ENCODE measurements at regions not wholly inside any gene's neighbourhood (a gene's known extent, or its start where the extent isn't known, plus 50 kb on each side); places are given as distances from the start of the nearest gene placed in this dataset.

- TF ChIP-seq CTCF (IDR thresholded peaks at IDR 0.05; ENCODE audit: extremely low read depth, low read depth, low read length) = peak; percentile 90
- Histone ChIP-seq H3K4me2 (ENCODE audit: insufficient read depth, low read length) (no peak overlapping the region), H4K20me1 (ENCODE audit: insufficient read depth, low read length) (no peaks in the 10 kb centered on the region), H3K4me1 (ENCODE audit: insufficient read depth, low read length) (no peaks in the 10 kb centered on the region), H3K27me3 (ENCODE audit: insufficient read depth, low read length) (no peaks in the 10 kb centered on the region), H3K27ac (ENCODE audit: low read depth, low read length) (no peak overlapping the region), H2AFZ (ENCODE audit: low read length) (peak overlapping the region; percentile 39), H3K79me2 (ENCODE audit: insufficient read depth, low read length) (no peaks in the 10 kb centered on the region), H3K4me3 (ENCODE audit: insufficient read depth, low read length) (no peak overlapping the region), H3K9me3 (ENCODE audit: low read depth, low read length) (no peaks in the 10 kb centered on the region), H3K36me3 (ENCODE audit: insufficient read depth, low read length) (no peaks in the 10 kb centered on the region)
- peak; percentile 93 for DNase-seq (ENCODE audit: insufficient read length, low spot score, missing footprints)
Measured at GRCh38 chr2:39593439-39594393, 72.0 kb upstream of the TMEM178A start.

DNA sequence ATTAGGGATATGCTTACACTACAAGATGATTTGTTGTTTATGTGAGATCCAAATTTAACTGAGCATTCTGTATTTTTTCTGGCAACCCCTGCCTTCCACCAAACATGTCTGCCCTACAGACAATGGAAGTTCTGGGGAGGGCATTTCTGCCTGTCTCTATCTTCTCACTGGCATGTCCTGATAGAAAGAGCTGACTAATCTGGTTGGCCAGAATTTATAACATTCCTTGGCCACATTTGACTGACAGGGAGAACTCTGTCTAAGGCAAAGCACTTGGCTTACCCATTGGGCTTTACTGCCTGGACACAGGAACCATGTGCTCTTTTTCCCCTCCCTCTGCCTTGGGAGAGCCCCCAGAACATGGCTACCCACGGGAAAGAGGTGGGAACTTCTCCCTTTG, 70.6 kb upstream of the TMEM178A start:
- H2AFZ ChIP-seq (ENCODE audit: low read length) = no peak overlapping the region
- no peaks in the 10 kb centered on the region for H3K27me3 ChIP-seq (ENCODE audit: insufficient read depth, low read length)
- no peak overlapping the region for H3K27ac ChIP-seq (ENCODE audit: low read depth, low read length)
- H3K4me2 ChIP-seq (ENCODE audit: insufficient read depth, low read length) = no peak overlapping the region
- H4K20me1 ChIP-seq (ENCODE audit: insufficient read depth, low read length) = no peaks in the 10 kb centered on the region
- no peaks in the 10 kb centered on the region for H3K9me3 ChIP-seq (ENCODE audit: low read depth, low read length)
- H3K4me3 ChIP-seq (ENCODE audit: insufficient read depth, low read length) = no peak overlapping the region
- H3K79me2 ChIP-seq (ENCODE audit: insufficient read depth, low read length) = no peaks in the 10 kb centered on the region
- H3K4me1 ChIP-seq (ENCODE audit: insufficient read depth, low read length) = no peaks in the 10 kb centered on the region
- no peak for DNase-seq (ENCODE audit: insufficient read length, low spot score, missing footprints)
- no peak for TF ChIP-seq CTCF (IDR thresholded peaks at IDR 0.05; ENCODE audit: extremely low read depth, low read depth, low read length)
- no peaks in the 10 kb centered on the region for H3K36me3 ChIP-seq (ENCODE audit: insufficient read depth, low read length)

- no peaks in the 10 kb centered on the region for H3K9me3 ChIP-seq (ENCODE audit: low read depth, low read length)
- no peak for TF ChIP-seq CTCF (IDR thresholded peaks at IDR 0.05; ENCODE audit: extremely low read depth, low read depth, low read length)
Measured at GRCh38 chr2:39597314-39597713, 68.4 kb upstream of the TMEM178A start.

DNA sequence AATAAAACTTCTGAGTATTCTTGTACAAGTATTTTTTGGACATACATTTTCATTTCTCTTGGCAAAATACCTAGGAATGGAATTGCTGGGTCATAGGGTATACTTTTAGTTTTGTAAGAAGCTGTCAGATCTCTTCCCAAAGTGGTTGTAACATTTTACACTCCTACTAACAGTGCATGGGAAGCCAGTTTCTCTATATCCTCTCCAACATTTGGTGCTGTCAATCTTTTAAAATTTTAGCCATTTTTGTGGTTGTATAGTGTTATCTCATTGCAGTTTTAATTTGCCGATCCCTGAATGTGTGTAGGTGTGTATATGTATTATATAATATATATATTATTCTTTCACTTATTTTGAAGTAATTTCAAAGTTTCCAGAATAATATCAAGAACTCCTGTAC, 63.1 kb upstream of the TMEM178A start:
- no peaks in the 10 kb centered on the region for H4K20me1 ChIP-seq (ENCODE audit: insufficient read depth, low read length)
- H3K36me3 ChIP-seq (ENCODE audit: insufficient read depth, low read length) = no peaks in the 10 kb centered on the region
- no peak for TF ChIP-seq CTCF (IDR thresholded peaks at IDR 0.05; ENCODE audit: extremely low read depth, low read depth, low read length)
- H3K79me2 ChIP-seq (ENCODE audit: insufficient read depth, low read length) = no peaks in the 10 kb centered on the region
- H3K4me3 ChIP-seq (ENCODE audit: insufficient read depth, low read length) = no peak overlapping the region
- H3K4me1 ChIP-seq (ENCODE audit: insufficient read depth, low read length) = no peaks in the 10 kb centered on the region
- H3K27ac ChIP-seq (ENCODE audit: low read depth, low read length) = no peak overlapping the region
- no peak for DNase-seq (ENCODE audit: insufficient read length, low spot score, missing footprints)
- H2AFZ ChIP-seq (ENCODE audit: low read length) = no peak overlapping the region
- no peak overlapping the region for H3K4me2 ChIP-seq (ENCODE audit: insufficient read depth, low read length)
- peaks cover 3% of the 10 kb centered on the region for H3K27me3 ChIP-seq (ENCODE audit: insufficient read depth, low read length)
- H3K9me3 ChIP-seq (ENCODE audit: low read depth, low read length) = no peaks in the 10 kb centered on the region

More at GRCh38 chr2:39597314-39597713, 68.4 kb upstream of the TMEM178A start:
- Histone ChIP-seq H3K36me3 (ENCODE audit: insufficient read depth, low read length) (no peaks in the 10 kb centered on the region), H3K27ac (ENCODE audit: low read depth, low read length) (no peak overlapping the region), H3K27me3 (ENCODE audit: insufficient read depth, low read length) (no peaks in the 10 kb centered on the region), H3K4me3 (ENCODE audit: insufficient read depth, low read length) (no peak overlapping the region), H2AFZ (ENCODE audit: low read length) (no peak overlapping the region), H3K79me2 (ENCODE audit: insufficient read depth, low read length) (no peaks in the 10 kb centered on the region), H4K20me1 (ENCODE audit: insufficient read depth, low read length) (no peaks in the 10 kb centered on the region), H3K4me2 (ENCODE audit: insufficient read depth, low read length) (no peak overlapping the region), H3K4me1 (ENCODE audit: insufficient read depth, low read length) (no peaks in the 10 kb centered on the region)
- no peak for DNase-seq (ENCODE audit: insufficient read length, low spot score, missing footprints)
